ENCODE measurements at regions not wholly inside any gene's neighbourhood (a gene's known extent, or its start where the extent isn't known, plus 50 kb on each side); places are given as distances from the start of the nearest gene placed in this dataset.

DNA sequence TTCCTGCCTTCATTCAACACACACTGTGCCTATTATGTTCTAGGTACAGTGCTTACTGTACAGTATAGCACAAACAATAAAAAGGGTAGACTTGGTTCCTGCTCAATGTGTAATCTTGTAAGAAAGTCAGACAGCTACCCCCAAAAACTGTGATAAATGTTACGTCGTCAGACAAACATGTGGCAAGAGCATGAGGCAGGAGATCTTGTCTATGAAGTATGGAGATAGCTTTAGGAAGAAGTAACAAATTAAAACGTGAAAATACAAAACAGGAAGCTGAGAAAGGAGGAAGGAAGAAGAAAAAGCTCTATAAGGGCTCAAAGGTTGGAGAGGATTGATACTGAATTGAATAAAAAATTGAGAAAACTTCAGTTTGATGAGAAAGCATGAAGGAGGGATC lies 276.2 kb upstream of the HNRNPA3 start:
- TF ChIP-seq, protein P1, sequence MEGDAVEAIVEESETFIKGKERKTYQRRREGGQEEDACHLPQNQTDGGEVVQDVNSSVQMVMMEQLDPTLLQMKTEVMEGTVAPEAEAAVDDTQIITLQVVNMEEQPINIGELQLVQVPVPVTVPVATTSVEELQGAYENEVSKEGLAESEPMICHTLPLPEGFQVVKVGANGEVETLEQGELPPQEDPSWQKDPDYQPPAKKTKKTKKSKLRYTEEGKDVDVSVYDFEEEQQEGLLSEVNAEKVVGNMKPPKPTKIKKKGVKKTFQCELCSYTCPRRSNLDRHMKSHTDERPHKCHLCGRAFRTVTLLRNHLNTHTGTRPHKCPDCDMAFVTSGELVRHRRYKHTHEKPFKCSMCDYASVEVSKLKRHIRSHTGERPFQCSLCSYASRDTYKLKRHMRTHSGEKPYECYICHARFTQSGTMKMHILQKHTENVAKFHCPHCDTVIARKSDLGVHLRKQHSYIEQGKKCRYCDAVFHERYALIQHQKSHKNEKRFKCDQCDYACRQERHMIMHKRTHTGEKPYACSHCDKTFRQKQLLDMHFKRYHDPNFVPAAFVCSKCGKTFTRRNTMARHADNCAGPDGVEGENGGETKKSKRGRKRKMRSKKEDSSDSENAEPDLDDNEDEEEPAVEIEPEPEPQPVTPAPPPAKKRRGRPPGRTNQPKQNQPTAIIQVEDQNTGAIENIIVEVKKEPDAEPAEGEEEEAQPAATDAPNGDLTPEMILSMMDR (IDR thresholded peaks at IDR 0.05) = no peak
- TF ChIP-seq POLR2AphosphoS5 (IDR thresholded peaks at IDR 0.05; ENCODE audit: low read depth, low read length) = no peak
- no peak for TF ChIP-seq SIN3A (IDR thresholded peaks at IDR 0.05; ENCODE audit: borderline replicate concordance, insufficient read depth, low read depth, low read length)
